ENCODE measurements at regions not wholly inside any gene's neighbourhood (a gene's known extent, or its start where the extent isn't known, plus 50 kb on each side); places are given as distances from the start of the nearest gene placed in this dataset.
"Not testable (repeated sequence)": the region's sequence is repeated elsewhere in the genome, so short reads cannot be mapped to it uniquely, and the experiment has no call there.

- TF ChIP-seq, protein P1, sequence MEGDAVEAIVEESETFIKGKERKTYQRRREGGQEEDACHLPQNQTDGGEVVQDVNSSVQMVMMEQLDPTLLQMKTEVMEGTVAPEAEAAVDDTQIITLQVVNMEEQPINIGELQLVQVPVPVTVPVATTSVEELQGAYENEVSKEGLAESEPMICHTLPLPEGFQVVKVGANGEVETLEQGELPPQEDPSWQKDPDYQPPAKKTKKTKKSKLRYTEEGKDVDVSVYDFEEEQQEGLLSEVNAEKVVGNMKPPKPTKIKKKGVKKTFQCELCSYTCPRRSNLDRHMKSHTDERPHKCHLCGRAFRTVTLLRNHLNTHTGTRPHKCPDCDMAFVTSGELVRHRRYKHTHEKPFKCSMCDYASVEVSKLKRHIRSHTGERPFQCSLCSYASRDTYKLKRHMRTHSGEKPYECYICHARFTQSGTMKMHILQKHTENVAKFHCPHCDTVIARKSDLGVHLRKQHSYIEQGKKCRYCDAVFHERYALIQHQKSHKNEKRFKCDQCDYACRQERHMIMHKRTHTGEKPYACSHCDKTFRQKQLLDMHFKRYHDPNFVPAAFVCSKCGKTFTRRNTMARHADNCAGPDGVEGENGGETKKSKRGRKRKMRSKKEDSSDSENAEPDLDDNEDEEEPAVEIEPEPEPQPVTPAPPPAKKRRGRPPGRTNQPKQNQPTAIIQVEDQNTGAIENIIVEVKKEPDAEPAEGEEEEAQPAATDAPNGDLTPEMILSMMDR (IDR thresholded peaks at IDR 0.05; ENCODE audit: low read depth, low read length): no peak
- no peak for DNase-seq (ENCODE audit: extremely low read depth, low read depth)
These were observed 827.1 kb upstream of the B3GALT2 start for GRCh38 chr1:194013561-194013960.

DNA sequence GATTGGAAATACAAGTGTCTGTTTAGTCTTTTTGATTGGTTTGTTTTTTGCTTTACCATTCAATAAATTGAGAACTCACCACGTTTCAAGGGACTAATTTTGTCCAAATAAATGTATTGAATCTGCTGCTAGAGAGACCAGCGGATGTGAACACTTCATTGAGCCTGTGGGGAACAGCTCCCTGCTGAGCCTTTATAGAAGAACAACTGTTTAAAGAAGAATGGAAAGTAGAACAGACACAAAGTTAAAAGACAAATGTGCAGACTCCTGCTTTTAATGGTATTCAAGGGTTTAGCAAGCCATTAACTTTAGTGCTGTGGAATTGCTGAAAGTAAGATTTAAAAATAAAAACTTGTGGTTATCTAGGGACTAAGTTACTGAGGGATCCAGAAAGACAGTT is 817.7 kb upstream of the B3GALT2 start:
- TF ChIP-seq, protein P1 (IDR thresholded peaks at IDR 0.05; ENCODE audit: low read depth, low read length): no peak
- DNase-seq (ENCODE audit: extremely low read depth, low read depth): no peak

- DNase-seq (ENCODE audit: extremely low read depth, low read depth): not testable (repeated sequence)
These were observed 815.4 kb upstream of the B3GALT2 start for GRCh38 chr1:194001726-194002350.

GRCh38 chr1:193988885-193989284 is 802.5 kb upstream of the B3GALT2 start:
- no peak for DNase-seq (ENCODE audit: extremely low read depth, low read depth)
- TF ChIP-seq, protein P1 (IDR thresholded peaks at IDR 0.05; ENCODE audit: low read depth, low read length): no peak

- TF ChIP-seq, protein P1 (IDR thresholded peaks at IDR 0.05; ENCODE audit: low read depth, low read length): no peak
These were observed 792.8 kb upstream of the B3GALT2 start for GRCh38 chr1:193979219-193979618.

GRCh38 chr1:193974286-193974798 is 787.9 kb upstream of the B3GALT2 start:
- DNase-seq (ENCODE audit: extremely low read depth, low read depth): no peak
- TF ChIP-seq, protein P1 (IDR thresholded peaks at IDR 0.05; ENCODE audit: low read depth, low read length): no peak

More at GRCh38 chr1:193979219-193979618, 792.8 kb upstream of the B3GALT2 start:
- DNase-seq (ENCODE audit: extremely low read depth, low read depth): no peak

- no peak for DNase-seq (ENCODE audit: extremely low read depth, low read depth)
These were observed 787.0 kb upstream of the B3GALT2 start for GRCh38 chr1:193973428-193973827.

More at GRCh38 chr1:193973428-193973827, 787.0 kb upstream of the B3GALT2 start:
- TF ChIP-seq, protein P1 (IDR thresholded peaks at IDR 0.05; ENCODE audit: low read depth, low read length): no peak
